ENCODE measurements at regions not wholly inside any gene's neighbourhood (a gene's known extent, or its start where the extent isn't known, plus 50 kb on each side); places are given as distances from the start of the nearest gene placed in this dataset.

- no peak for TF ChIP-seq CTCF (IDR thresholded peaks at IDR 0.05; ENCODE audit: insufficient read depth, low read length, poor library complexity, severe bottlenecking)
- Histone ChIP-seq H3K36me3 (ENCODE audit: control insufficient read depth, insufficient read depth, low read length) (no peaks in the 10 kb centered on the region), H3K4me3 (ENCODE audit: low read depth, low read length) (no peak overlapping the region), H3K27me3 (ENCODE audit: control insufficient read depth, insufficient read depth, low read length) (no peaks in the 10 kb centered on the region)
- no peak for DNase-seq (ENCODE audit: low read depth)
Measured at GRCh38 chr4:129236351-129236750, 140.4 kb downstream of the C4orf33 start.

GRCh38 chr4:129239088-129239487 lies 143.1 kb downstream of the C4orf33 start:
- Histone ChIP-seq H3K27me3 (ENCODE audit: control insufficient read depth, insufficient read depth, low read length) (no peaks in the 10 kb centered on the region), H3K4me3 (ENCODE audit: low read depth, low read length) (no peak overlapping the region), H3K36me3 (ENCODE audit: control insufficient read depth, insufficient read depth, low read length) (no peaks in the 10 kb centered on the region)
- no peak for TF ChIP-seq CTCF (IDR thresholded peaks at IDR 0.05; ENCODE audit: insufficient read depth, low read length, poor library complexity, severe bottlenecking)
- DNase-seq (ENCODE audit: low read depth), result no peak

- no peaks in the 10 kb centered on the region for H3K27me3 ChIP-seq (ENCODE audit: control insufficient read depth, insufficient read depth, low read length)
- H3K4me3 ChIP-seq (ENCODE audit: low read depth, low read length), result no peak overlapping the region
- no peaks in the 10 kb centered on the region for H3K36me3 ChIP-seq (ENCODE audit: control insufficient read depth, insufficient read depth, low read length)
- peak; percentile 26 for DNase-seq (ENCODE audit: low read depth)
- no peak for TF ChIP-seq CTCF (IDR thresholded peaks at IDR 0.05; ENCODE audit: insufficient read depth, low read length, poor library complexity, severe bottlenecking)
Measured at GRCh38 chr4:129240816-129241215, 144.9 kb downstream of the C4orf33 start.

- H3K4me3 ChIP-seq (ENCODE audit: low read depth, low read length), result no peak overlapping the region
- no peak for TF ChIP-seq CTCF (IDR thresholded peaks at IDR 0.05; ENCODE audit: insufficient read depth, low read length, poor library complexity, severe bottlenecking)
- no peaks in the 10 kb centered on the region for H3K27me3 ChIP-seq (ENCODE audit: control insufficient read depth, insufficient read depth, low read length)
- no peak for DNase-seq (ENCODE audit: low read depth)
- no peaks in the 10 kb centered on the region for H3K36me3 ChIP-seq (ENCODE audit: control insufficient read depth, insufficient read depth, low read length)
Measured at GRCh38 chr4:129246145-129246544, 150.2 kb downstream of the C4orf33 start.

GRCh38 chr4:129246910-129247461 lies 151.0 kb downstream of the C4orf33 start:
- Histone ChIP-seq H3K36me3 (ENCODE audit: control insufficient read depth, insufficient read depth, low read length) (no peaks in the 10 kb centered on the region), H3K4me3 (ENCODE audit: low read depth, low read length) (no peak overlapping the region), H3K27me3 (ENCODE audit: control insufficient read depth, insufficient read depth, low read length) (no peaks in the 10 kb centered on the region)
- TF ChIP-seq CTCF (IDR thresholded peaks at IDR 0.05; ENCODE audit: insufficient read depth, low read length, poor library complexity, severe bottlenecking), result no peak
- no peak for DNase-seq (ENCODE audit: low read depth)

GRCh38 chr4:129248621-129249020 lies 152.7 kb downstream of the C4orf33 start:
- no peaks in the 10 kb centered on the region for H3K27me3 ChIP-seq (ENCODE audit: control insufficient read depth, insufficient read depth, low read length)
- TF ChIP-seq CTCF (IDR thresholded peaks at IDR 0.05; ENCODE audit: insufficient read depth, low read length, poor library complexity, severe bottlenecking), result no peak
- no peak for DNase-seq (ENCODE audit: low read depth)
- no peak overlapping the region for H3K4me3 ChIP-seq (ENCODE audit: low read depth, low read length)
- H3K36me3 ChIP-seq (ENCODE audit: control insufficient read depth, insufficient read depth, low read length), result no peaks in the 10 kb centered on the region
